NCI-H2029 (cell line): ENCODE measurements at regions not wholly inside any gene's neighbourhood (a gene's known extent, or its start where the extent isn't known, plus 50 kb on each side); places are given as distances from the start of the nearest gene placed in this dataset.

Experiments used
- DNase-seq: peaks from one replicate; lab custom pipeline; 2025; lab: John Stamatoyannopoulos, UW

GRCh38 chr13:44181931-44182330 is 191.7 kb upstream of the SERP2 start:
- no peak for DNase-seq

DNA sequence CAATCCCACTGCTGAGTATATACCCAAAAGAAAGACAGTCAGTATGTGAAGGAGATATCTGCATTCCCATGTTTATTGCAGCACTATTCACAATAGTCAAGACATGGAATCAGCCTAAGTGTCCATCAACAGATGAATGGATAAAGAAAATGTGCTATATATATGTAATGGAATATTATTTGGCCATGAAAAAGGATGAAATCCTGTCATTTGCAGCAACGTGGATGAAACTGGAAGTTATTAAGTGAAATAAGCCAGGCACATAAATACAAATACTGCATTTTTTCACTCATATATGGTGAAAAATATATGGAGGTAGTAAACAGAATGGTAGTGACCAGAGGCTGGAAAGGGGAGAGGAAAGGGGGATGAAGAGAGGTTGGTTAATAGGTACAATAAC is 188.9 kb upstream of the SERP2 start:
- no peak for DNase-seq

DNA sequence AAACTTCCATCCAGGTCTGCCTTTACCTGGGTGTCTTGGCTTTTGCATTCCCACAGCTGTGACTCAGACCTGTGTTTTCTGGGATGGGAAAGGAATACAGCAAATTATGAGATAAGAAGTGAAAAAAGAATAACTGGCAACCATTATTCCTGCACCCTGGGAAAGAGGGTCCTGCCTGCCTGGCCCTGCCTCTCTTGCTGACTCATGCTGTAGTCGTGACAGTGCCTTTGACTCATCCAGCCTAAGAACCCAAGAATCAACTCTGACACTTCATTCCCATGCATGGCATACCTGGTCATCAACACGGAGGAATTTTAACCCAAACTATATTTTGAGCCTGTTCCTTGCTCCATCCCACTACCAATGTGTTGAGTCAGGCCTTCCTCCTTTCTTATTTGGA is 185.4 kb upstream of the SERP2 start:
- no peak for DNase-seq

GRCh38 chr13:44189085-44189484 is 184.5 kb upstream of the SERP2 start:
- no peak for DNase-seq

GRCh38 chr13:44191103-44191502 is 182.5 kb upstream of the SERP2 start:
- no peak for DNase-seq

GRCh38 chr13:44191504-44192171 is 182.0 kb upstream of the SERP2 start:
- DNase-seq, result no peak

- no peak for DNase-seq
Measured at GRCh38 chr13:44193731-44194130, 179.9 kb upstream of the SERP2 start.

DNA sequence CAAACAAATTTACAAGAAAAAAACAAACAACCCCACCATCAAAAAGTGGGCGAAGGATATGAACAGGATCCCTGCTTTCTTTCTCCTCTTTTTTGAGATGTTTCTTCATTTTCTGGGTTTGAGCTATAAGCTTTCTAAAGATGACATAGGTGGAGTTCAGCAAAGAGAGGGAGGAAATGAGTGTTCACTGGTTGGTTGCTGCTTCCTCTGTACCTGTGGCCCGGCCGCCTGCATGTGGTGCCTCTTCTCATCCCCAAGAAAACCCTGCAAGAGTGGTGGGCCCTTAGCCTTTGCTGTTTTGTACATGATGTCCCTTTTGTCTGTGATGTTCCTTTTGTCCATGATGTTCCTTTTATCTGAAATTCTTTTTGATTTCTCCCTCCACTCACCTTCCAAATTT is 178.4 kb upstream of the SERP2 start:
- no peak for DNase-seq

DNA sequence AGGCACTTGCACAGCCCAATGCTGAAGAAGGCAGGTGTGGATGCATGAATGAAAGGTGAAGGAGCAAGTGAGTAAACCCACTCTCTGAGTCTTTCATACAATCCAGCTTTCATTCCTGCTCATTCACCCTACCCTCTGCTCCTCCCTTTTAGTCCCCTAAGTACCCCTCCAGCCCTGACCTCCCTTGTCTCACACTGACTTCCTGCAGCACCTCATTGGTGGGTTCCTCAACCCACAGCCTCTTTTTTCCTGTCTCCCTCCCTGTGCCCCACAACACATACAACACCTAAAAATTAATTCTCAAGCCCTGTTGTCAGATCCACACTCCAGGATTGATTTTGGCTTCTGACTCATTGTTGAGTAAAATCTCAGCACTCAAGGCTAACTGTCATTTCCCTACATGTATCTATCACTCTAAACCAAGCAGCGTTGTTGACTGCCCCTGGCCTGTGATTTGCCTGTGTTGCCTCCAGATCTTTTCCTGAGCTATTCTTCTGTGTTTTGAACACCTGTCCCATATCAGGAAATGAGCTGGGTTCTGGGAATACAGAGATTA is 177.3 kb upstream of the SERP2 start:
- no peak for DNase-seq

GRCh38 chr13:44197791-44198770 is 175.5 kb upstream of the SERP2 start:
- DNase-seq, result no peak

GRCh38 chr13:44198826-44199225 is 174.8 kb upstream of the SERP2 start:
- DNase-seq, result no peak

- no peak for DNase-seq
Measured at GRCh38 chr13:44199627-44200207, 173.9 kb upstream of the SERP2 start.

DNA sequence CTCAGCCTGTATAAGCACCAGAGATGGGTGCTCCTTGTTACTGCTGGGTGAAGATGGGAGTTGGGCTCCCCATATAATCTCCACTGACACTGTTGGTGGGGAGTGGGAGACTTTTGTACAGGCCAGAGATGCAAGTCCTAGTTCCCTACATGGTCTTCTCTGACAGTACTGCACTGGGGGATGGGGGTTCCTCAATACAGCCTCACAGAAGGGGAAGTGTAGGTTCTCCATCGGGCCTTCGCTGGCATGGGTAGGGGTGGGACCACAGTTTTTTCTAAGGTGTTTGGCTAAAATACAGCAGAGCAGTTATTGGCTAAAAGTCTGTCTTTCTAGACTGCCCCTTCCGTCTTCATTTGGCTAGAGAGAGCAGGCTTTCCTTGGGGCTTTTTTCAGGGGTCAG is 167.2 kb upstream of the SERP2 start:
- DNase-seq, result no peak

DNA sequence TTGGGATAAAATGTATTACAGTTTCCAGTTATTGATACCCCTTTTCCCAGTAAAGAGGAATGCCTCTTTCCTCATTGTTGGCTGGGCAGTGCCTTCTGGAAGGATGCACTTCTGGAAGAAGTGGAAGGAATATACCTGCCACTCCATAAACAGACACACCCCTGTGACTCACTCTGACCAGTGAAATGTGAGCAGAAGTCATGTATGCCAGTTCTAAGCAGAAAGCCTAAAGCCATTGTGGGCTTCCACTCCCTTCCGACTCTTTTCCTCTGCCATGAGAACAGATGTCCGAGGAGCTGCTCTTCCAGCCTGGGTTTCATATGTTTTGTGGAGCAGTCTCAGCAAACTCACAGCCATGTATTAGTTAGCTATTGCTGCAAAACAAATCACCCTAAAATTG is 166.1 kb upstream of the SERP2 start:
- no peak for DNase-seq

DNA sequence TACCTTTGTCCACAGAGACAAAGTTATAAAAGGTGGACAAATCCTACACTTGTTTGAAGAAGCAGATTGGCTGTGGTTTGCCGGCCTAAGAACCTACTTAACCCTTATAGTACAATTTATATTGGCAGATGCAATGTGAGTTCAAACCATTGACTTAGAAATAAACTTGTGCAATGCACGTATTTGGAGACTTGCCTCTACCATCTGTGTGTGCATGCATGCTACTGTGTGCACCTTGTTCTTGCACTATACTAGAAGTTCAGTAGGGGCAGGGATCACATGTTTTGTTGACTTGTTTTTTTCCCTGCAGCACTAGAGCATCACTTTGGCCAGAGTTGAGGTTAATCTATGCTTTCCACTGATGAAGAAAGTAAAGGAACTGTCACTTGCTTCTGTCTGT is 163.1 kb upstream of the SERP2 start:
- no peak for DNase-seq

GRCh38 chr13:44211286-44211685 is 162.3 kb upstream of the SERP2 start:
- DNase-seq, result no peak

- DNase-seq, result no peak
Measured at GRCh38 chr13:44211704-44212346, 161.8 kb upstream of the SERP2 start.

- no peak for DNase-seq
Measured at GRCh38 chr13:44212633-44213396, 160.8 kb upstream of the SERP2 start.

- peak; percentile 62 for DNase-seq
Measured at GRCh38 chr13:44218501-44219240, 155.0 kb upstream of the SERP2 start.
